Gastrocnemius medialis (tissue), 4 donors: ENCODE measurements at regions not wholly inside any gene's neighbourhood (a gene's known extent, or its start where the extent isn't known, plus 50 kb on each side); places are given as distances from the start of the nearest gene placed in this dataset.

Experiments
- CTCF ChIP-seq, 5 experiments: fragments of 450-650 bp in 3 of 5; fragments of 200-600 bp in 2 of 5; sonication (generic) in 2 of 5; IDR thresholded peaks in 4 of 5; conservative IDR thresholded peaks in 1 of 5; 1 replicate in 4 of 5; 2 replicates in 1 of 5; pipeline ENCODE4 v1.5.1; 2016 to 2019; ENCODE audit warnings: antibody characterized with exemption in 5 of 5, mild to moderate bottlenecking in 3 of 5, moderate library complexity in 3 of 5
- POLR2A ChIP-seq, 2 donors: fragments of 450-650 bp; IDR thresholded peaks; one replicate each; pipeline ENCODE4 v1.6.1; 2017; ENCODE audit warnings: antibody characterized with exemption in 2 of 2, mild to moderate bottlenecking in 2 of 2, moderate library complexity in 2 of 2

- TF ChIP-seq CTCF (IDR thresholded peaks at IDR 0.05 in 4 of 5, conservative IDR thresholded peaks at IDR 0.05 in 1 of 5): no peak
- TF ChIP-seq POLR2A (IDR thresholded peaks at IDR 0.05): no peak
Observed at GRCh38 chr2:54396798-54397197, 59.3 kb upstream of the SPTBN1 start.
